NCI-H2196 treated with DMSO at 0.1 percent for 48 hours (cell line): ENCODE measurements at regions not wholly inside any gene's neighbourhood (a gene's known extent, or its start where the extent isn't known, plus 50 kb on each side); places are given as distances from the start of the nearest gene placed in this dataset.
"Not testable (repeated sequence)": the region's sequence is repeated elsewhere in the genome, so short reads cannot be mapped to it uniquely, and the experiment has no call there.

ENCODE experiments used
- DNase-seq: peaks from one replicate; lab custom pipeline; 2025; ENCODE audit not compliant: unreplicated experiment; lab: John Stamatoyannopoulos, UW

- DNase-seq: no peak
These were observed 335.2 kb downstream of the FBXW7 start for GRCh38 chr4:152200511-152201333.

GRCh38 chr4:152197211-152197610, 338.7 kb downstream of the FBXW7 start:
- no peak for DNase-seq

DNA sequence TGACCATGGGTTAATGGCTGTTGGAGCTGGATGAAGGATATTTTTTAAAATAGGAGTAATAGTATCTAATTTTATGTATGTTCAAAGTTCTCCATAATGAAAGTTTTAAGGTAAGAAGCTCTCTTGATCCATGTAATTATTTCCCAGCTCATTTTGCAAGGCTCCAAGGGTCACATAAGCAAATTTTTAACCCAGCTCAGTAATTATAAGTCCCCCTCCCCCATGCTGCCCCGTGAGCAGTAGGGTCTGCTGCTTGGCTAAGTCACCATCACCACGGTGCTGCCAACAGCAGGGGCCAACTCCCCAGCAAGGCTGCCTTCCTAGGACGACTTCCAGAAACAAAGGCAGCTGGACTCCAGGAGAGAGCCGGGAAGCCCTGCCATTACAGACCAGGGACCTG, 340.0 kb downstream of the FBXW7 start:
- DNase-seq: no peak

DNA sequence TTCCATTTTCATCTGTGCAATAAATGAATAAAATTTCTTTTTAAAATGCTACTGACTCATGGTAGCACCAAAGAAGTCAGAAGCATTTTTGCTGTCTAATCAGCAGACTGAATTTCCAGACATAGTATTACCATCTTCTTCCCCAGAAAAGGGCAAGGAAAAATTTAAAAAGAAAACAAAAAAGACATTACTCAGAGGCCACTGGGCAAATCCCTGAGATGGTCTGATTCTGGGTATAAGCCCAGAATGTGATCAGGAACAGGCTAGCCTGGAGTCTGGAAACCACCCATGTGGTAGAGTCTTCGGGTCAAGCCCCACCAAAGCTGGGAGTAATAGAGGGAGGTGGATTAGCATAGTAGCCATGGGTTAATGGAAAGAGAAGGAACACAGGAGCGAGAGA, 342.8 kb downstream of the FBXW7 start:
- no peak for DNase-seq

- no peak for DNase-seq
These were observed 345.0 kb downstream of the FBXW7 start for GRCh38 chr4:152190907-152191306.

DNA sequence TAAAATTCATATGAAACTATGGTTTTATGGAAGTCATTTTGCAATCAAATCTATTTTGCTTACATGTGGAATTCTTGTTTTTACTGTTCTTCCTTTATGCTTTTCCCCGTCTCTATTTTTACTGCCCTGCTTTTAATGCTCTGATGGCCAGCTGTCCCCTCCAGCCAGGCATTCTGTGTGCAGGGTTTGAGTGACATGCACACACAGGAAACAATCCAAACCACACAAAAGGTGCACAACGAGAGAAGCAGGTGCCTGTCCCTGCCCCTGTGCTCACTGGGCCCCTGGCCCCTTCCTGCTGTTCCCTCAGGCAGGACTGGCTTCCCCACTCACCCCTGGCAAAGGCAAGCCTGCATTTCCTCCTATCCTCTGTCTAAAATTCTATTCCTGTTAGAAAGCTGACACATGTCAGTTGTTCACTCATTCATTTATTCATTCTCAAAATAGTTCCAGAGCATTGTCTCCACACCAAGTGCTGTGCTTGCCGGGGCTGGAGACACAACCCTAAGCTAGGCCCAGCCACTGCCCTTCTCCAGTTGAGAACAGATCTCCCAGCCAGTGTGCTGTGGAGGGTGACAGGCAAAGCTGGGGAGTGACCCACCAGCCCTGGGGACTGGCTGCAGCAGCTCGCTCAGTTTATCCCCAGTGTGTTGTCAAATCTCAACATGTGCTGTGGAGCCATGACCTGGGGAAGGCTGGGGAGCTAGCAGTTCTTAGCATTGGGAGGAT, 346.3 kb downstream of the FBXW7 start:
- no peak for DNase-seq

GRCh38 chr4:152188801-152189200, 347.1 kb downstream of the FBXW7 start:
- DNase-seq: no peak

- no peak for DNase-seq
These were observed 348.2 kb downstream of the FBXW7 start for GRCh38 chr4:152187693-152188092.

DNA sequence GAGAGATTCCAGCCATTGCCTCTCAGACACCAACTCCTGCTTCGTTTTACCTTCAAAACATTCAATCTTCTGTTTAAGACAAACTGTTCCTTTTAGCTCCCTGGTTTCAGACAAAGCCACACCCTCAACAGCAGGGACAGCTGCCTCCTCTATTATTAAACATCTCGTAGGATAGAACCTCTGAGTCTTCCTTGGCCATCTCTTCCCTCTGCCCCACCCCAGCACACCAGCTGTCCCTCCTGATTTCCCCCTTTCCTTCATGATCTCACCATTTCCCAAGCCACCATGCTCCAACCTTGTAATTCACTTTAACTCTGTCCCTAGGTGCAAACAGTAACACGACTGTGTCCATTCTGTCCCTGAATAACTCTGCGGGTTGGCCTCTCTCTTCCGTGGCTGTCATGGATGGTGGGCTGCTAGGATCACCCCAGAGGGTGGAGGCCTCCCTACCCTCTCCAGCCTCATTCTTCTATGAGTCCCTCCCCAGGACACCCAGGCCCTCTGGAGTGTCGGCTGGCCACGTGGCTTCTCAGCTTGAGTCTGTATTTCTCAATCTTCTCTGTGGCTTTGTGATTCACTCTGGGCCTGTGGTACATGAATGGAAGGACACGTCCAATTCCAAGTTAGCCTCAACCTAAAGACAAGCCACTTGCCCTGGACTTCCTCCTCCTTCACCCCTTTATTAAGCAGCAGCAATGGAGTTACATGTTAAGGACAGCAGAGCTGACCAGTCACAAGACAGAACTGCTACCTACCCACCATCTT, 349.9 kb downstream of the FBXW7 start:
- no peak for DNase-seq

DNA sequence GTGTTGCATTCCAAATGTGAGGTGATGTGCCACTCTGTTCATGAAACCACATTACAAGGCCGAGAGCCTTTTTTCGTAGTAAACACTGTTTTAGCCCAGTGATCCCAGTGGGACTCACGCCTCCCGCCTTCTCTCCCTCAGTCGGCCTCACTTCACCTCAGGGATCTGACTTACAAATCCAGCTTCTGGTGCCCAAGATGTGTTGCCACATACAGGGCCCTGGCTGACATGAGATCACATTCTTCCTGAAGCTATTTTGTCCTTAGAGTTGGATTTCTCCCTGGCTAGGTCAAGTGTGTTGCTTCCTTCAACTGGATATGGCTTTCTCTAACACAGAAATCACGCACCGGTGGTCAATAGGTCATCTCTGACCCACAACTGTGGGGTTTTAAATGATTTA, 354.7 kb downstream of the FBXW7 start:
- no peak for DNase-seq

- no peak for DNase-seq
These were observed 355.5 kb downstream of the FBXW7 start for GRCh38 chr4:152180369-152180768.

- DNase-seq: not testable (repeated sequence)
These were observed 358.4 kb downstream of the FBXW7 start for GRCh38 chr4:152177538-152177937.

DNA sequence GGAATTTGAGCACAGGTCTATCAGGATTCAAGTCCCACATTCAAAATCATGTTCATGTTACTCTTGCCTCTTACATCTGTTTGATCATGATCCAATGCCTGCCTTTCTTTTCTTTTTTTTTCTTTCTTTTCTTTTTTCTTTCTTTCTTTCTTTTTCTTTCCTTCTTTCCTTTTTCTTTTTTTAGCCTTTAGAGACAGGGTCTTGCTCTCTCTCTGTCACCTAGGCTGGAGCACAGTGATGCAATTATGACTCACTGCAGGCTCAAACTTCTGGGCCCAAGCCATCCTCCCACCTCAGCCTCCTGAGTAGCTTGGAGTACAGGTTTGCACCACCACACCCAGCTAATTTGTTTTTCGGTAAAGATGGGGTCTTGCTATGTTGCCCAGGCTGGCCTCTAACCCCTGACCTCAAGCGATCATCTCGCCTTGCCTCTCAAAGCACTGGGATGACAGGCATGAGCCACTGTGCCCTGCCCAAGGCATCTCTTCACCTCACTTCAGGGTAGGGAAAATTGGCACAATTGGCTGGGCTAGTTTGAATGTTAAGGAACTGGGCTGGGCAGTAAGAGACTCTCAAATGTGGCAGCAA, 359.2 kb downstream of the FBXW7 start:
- DNase-seq: no peak

GRCh38 chr4:152175586-152175985, 360.3 kb downstream of the FBXW7 start:
- no peak for DNase-seq

DNA sequence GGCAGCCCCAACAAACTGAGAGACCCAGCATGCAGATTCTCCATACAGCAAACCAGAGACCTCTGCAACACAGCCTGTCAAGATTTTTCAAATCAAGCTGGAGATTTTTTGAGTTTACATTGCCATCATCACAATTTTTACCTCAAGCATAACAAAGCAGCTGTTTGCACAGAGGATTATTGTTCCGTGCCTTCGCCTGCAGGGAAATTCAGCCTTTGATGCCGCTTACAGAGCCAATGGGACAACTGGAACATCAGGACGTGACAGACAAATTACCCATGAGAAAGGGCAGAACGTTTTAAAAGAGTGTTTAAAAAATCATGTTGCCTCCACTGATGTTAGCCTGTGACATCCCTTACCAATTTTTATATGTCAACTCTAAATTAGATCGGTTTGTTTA, 363.7 kb downstream of the FBXW7 start:
- DNase-seq: no peak

- no peak for DNase-seq
These were observed 364.3 kb downstream of the FBXW7 start for GRCh38 chr4:152171556-152171955.

- DNase-seq: no peak
These were observed 366.2 kb downstream of the FBXW7 start for GRCh38 chr4:152169683-152170082.

GRCh38 chr4:152168987-152169616, 366.8 kb downstream of the FBXW7 start:
- no peak for DNase-seq

GRCh38 chr4:152166567-152166966, 369.3 kb downstream of the FBXW7 start:
- DNase-seq: no peak

- DNase-seq: no peak
These were observed 370.0 kb downstream of the FBXW7 start for GRCh38 chr4:152165846-152166245.

DNA sequence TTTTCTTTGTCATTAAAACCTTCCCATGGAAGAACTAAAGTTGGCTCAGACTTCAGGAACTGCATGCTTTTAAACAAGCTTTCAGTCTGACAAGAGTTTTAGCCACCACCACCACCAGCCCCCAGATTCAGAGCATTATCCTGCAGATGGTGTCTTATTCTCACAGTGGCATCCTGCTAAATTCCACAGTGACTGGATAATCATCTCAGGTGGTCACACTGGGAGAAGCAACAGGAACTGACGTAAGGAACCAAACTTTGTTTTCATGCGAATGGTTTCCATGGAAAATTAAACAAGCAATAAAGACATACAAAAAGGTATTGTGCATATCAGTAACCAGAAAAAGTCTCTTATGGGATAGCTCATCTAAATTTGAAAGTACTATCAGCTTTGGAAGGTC, 370.7 kb downstream of the FBXW7 start:
- no peak for DNase-seq
